ENCODE measurements at regions not wholly inside any gene's neighbourhood (a gene's known extent, or its start where the extent isn't known, plus 50 kb on each side); places are given as distances from the start of the nearest gene placed in this dataset.

DNA sequence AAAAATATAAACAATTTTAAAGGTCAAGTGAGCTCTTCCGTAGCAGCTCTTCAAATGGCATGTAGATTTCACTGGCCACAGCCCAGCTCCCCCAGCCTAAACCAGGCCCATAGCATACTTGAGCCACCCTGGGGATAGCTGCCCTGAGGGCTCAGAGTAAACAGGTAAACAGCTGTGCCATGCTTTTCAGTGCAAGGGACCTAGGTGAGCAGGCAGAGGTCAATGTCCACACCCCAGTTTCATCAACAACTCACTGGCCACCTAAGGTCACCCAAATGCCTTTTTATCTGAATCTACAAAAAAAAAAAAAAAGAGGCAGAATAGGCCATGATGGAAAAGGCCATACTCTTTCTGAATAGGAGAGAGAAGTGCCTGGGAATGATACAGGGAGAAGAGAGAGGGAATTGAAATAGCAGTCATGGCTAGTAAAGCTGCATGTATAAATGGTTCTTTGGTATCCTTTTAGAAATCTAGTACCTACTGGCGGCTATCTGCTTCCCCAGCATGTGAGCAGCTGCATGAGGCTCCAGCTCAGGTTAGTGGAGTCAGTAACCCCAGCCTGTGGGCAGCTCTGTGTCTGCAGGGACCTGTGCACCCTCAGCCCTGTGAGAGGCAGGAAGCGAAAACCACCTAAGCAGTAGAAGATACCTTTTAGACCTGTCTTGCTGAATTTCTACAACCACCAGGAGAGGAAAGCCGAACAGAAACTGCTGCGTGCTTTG, 77.0 kb downstream of the FOXA2 start:
- TF ChIP-seq, protein P1, sequence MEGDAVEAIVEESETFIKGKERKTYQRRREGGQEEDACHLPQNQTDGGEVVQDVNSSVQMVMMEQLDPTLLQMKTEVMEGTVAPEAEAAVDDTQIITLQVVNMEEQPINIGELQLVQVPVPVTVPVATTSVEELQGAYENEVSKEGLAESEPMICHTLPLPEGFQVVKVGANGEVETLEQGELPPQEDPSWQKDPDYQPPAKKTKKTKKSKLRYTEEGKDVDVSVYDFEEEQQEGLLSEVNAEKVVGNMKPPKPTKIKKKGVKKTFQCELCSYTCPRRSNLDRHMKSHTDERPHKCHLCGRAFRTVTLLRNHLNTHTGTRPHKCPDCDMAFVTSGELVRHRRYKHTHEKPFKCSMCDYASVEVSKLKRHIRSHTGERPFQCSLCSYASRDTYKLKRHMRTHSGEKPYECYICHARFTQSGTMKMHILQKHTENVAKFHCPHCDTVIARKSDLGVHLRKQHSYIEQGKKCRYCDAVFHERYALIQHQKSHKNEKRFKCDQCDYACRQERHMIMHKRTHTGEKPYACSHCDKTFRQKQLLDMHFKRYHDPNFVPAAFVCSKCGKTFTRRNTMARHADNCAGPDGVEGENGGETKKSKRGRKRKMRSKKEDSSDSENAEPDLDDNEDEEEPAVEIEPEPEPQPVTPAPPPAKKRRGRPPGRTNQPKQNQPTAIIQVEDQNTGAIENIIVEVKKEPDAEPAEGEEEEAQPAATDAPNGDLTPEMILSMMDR (optimal IDR thresholded peaks at IDR 0.05 in 1 of 3, IDR thresholded peaks at IDR 0.05 in 1 of 3, conservative IDR thresholded peaks at IDR 0.05 in 1 of 3; ENCODE audit: extremely low read depth in 1 of 3, insufficient read depth in 2 of 3, low read length in 3 of 3) = no peak
- TF ChIP-seq EZH2 (IDR thresholded peaks at IDR 0.05; ENCODE audit: low read length) = no peak
